Adrenal gland (tissue), 5 donors: ENCODE measurements at regions not wholly inside any gene's neighbourhood (a gene's known extent, or its start where the extent isn't known, plus 50 kb on each side); places are given as distances from the start of the nearest gene placed in this dataset.

Experiments
- CTCF ChIP-seq, 6 experiments: fragments of 450-650 bp in 4 of 6; fragments of 200-600 bp in 2 of 6; sonication (generic) in 1 of 6; IDR thresholded peaks; 1 replicate in 5 of 6; 2 replicates in 1 of 6; pipeline versions ENCODE4 v1.5.1 to v1.8.0; 2016 to 2021; ENCODE audit warnings: antibody characterized with exemption in 6 of 6, mild to moderate bottlenecking in 2 of 6, moderate library complexity in 1 of 6
- POLR2A ChIP-seq, 2 donors: fragments of 450-650 bp; IDR thresholded peaks; one replicate each; pipeline ENCODE4 v1.6.1; 2017; ENCODE audit warnings: antibody characterized with exemption in 2 of 2, mild to moderate bottlenecking in 2 of 2, moderate library complexity in 1 of 2
- donor health status: DM: no; HTN: no; CAD: no.

- TF ChIP-seq CTCF (IDR thresholded peaks at IDR 0.05) (no peak), POLR2A (IDR thresholded peaks at IDR 0.05) (no peak)
Measured at GRCh38 chr10:64261676-64262075, 740.5 kb downstream of the REEP3 start.
